ENCODE measurements at regions not wholly inside any gene's neighbourhood (a gene's known extent, or its start where the extent isn't known, plus 50 kb on each side); places are given as distances from the start of the nearest gene placed in this dataset.

DNA sequence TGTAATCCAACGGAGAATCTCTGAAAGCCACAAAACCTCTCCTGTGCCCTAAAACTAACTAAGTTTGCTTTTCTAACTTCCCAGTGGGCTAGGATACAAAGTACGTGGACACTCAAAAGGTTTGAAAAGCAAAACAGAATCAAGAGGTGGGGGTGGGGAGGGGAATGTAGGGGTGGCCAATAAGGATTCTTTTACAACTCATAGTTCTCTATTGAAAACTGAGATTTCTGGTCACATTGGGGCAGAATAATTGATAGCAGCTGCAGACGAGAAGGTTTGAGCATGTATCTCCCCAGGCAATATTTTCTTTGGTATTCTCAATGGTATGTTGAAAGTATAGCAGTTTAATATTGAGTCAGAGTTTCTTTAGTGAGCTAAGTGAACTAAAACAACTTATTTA, 376.7 kb upstream of the CITED2 start:
- no peak for DNase-seq
- Histone ChIP-seq H3K36me3 (replicated peaks in 1 of 2) (no peaks in the 10 kb centered on the region), H3K27me3 (no peaks in the 10 kb centered on the region), H3K4me3 (no peak overlapping the region), H3K9me3 (replicated peaks in 1 of 3) (no peaks in the 10 kb centered on the region), H3K4me1 (replicated peaks in 1 of 2) (peaks cover 30 to 39% of the 10 kb centered on the region in 2 donors), H3K27ac (no peak overlapping the region)
- intact Hi-C loops (cut with DNase I): no loop called here
- 83 to 95% (median 90%) methylated on average over 3 of the region's 3 CpGs for WGBS, 4 donors
- TF ChIP-seq POLR2A (IDR thresholded peaks at IDR 0.05): no peak
- TF ChIP-seq, protein P1, sequence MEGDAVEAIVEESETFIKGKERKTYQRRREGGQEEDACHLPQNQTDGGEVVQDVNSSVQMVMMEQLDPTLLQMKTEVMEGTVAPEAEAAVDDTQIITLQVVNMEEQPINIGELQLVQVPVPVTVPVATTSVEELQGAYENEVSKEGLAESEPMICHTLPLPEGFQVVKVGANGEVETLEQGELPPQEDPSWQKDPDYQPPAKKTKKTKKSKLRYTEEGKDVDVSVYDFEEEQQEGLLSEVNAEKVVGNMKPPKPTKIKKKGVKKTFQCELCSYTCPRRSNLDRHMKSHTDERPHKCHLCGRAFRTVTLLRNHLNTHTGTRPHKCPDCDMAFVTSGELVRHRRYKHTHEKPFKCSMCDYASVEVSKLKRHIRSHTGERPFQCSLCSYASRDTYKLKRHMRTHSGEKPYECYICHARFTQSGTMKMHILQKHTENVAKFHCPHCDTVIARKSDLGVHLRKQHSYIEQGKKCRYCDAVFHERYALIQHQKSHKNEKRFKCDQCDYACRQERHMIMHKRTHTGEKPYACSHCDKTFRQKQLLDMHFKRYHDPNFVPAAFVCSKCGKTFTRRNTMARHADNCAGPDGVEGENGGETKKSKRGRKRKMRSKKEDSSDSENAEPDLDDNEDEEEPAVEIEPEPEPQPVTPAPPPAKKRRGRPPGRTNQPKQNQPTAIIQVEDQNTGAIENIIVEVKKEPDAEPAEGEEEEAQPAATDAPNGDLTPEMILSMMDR (IDR thresholded peaks at IDR 0.05): no peak

DNA sequence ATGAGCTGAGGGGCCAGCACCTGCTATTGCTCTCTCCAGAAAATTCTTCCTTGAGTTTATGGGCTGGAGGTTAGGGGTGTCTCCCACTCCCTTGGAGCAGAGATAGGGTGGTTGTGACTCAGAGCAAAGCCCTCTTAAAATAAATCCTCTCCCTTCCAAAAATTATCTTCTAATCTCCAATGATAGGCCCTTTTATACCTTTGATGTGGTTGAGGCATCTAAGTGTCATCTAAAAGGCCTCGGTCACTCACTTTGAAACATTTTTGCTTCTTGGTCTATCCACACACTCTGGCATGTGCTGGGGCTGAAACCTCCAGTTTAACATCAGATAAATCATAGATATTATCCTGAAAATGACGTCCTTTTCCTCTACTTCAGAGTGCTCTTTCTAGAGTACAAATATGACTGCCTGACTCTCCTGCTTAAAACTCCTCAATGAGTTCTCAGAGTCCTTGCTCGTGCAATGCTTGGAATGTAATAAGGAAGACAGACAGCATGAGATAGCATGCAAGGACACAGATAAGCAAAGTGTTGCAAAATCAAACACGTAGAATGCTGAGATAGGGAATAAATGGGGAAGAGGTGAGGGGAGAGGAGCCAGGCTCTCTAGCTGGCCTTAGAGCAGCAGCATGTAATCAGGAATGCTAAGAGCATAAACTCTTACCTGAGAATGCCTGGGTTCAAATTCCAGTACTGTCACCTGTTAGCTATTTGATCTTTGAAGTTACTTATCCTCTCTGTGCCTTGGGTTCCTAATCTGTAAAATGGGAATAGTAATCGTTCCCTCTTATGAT, 374.1 kb upstream of the CITED2 start:
- H3K4me1 ChIP-seq (replicated peaks in 1 of 2): peaks cover 27 to 36% of the 10 kb centered on the region in 2 donors
- H3K27ac ChIP-seq: peak overlapping the region; percentile 31 to 85 (median 38)
- no peaks in the 10 kb centered on the region for H3K27me3 ChIP-seq
- intact Hi-C loops (cut with DNase I): loop anchor here in 1 of 2 donors (10.0 kb wide), 1 partner anchor 374 kb away; the partner anchor contains the start of gene CITED2
- H3K9me3 ChIP-seq (replicated peaks in 1 of 3): no peaks in the 10 kb centered on the region
- 26 to 38% (median 30%) methylated on average over 5 of the region's 5 CpGs for WGBS, 4 donors
- H3K36me3 ChIP-seq (replicated peaks in 1 of 2): no peaks in the 10 kb centered on the region
- peak in 1 of 2 donors; percentile 66 for TF ChIP-seq POLR2A (IDR thresholded peaks at IDR 0.05)
- TF ChIP-seq, protein P1 (IDR thresholded peaks at IDR 0.05): no peak
- peak; percentile 29 to 70 (median 50) for DNase-seq
- H3K4me3 ChIP-seq: no peak overlapping the region

DNA sequence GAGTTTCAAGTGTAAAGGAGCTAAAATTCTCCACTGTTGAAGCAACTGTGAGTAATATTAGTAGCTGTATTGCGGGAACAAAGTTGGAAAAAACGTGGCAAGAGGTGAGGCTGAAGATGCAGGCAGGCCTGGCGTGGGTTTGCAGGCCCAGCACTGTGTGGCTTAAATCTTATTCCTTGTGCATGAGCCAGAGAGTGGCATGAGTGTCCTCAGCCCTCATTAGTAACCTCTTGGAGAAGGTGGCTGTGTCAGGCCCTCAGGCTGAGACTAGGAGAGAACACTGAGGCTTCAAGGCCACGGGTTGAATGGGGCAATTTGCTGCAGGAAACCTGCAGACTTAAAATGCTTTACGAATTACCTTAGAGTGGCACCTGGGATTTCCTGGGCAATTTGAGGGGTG, 372.7 kb upstream of the CITED2 start:
- no peak for DNase-seq
- Histone ChIP-seq H3K27ac (peak overlapping the region in 1 of 5 donors; percentile 85), H3K4me3 (no peak overlapping the region), H3K9me3 (replicated peaks in 1 of 3) (no peaks in the 10 kb centered on the region), H3K36me3 (replicated peaks in 1 of 2) (no peaks in the 10 kb centered on the region), H3K27me3 (no peaks in the 10 kb centered on the region), H3K4me1 (replicated peaks in 1 of 2) (peaks cover 27 to 41% of the 10 kb centered on the region in 2 donors)
- no peak for TF ChIP-seq POLR2A (IDR thresholded peaks at IDR 0.05)
- TF ChIP-seq, protein P1 (IDR thresholded peaks at IDR 0.05): no peak
- intact Hi-C loops (cut with DNase I): loop anchor here in 1 of 2 donors (10.0 kb wide), 1 partner anchor 372 kb away; the partner anchor contains the start of gene CITED2
- WGBS, 4 donors: 90 to 98% (median 94%) methylated on average over 4 to 5 of the region's 5 CpGs

DNA sequence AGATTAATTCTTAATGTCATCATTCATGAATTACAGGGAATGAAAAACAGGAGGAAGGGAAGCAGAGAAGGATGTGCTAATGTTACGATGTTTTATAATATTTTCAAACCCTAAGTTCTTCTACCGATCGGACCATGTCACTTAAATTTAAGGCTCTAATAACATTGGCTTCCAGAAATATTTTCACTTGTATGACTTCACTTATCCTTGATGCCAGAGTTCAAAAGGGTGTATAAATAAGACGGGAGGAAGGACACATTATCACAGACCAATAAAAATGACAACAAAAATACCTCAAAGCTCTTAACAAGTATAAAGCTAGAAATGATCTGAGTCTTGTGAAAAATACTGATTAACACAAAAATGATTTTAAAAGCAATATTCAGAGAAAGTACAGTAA, 370.4 kb upstream of the CITED2 start:
- DNase-seq: no peak
- Histone ChIP-seq H3K9me3 (replicated peaks in 1 of 3) (no peaks in the 10 kb centered on the region), H3K27me3 (no peaks in the 10 kb centered on the region), H3K27ac (peak overlapping the region in 1 of 5 donors; percentile 41), H3K4me1 (replicated peaks in 1 of 2) (peaks cover 27 to 41% of the 10 kb centered on the region in 2 donors), H3K4me3 (peak overlapping the region in 1 of 4 donors; percentile 6), H3K36me3 (replicated peaks in 1 of 2) (no peaks in the 10 kb centered on the region)
- no peak for TF ChIP-seq POLR2A (IDR thresholded peaks at IDR 0.05)
- TF ChIP-seq, protein P1 (IDR thresholded peaks at IDR 0.05): no peak
- 16 to 30% (median 26%) methylated on average over 4 of the region's 4 CpGs for WGBS, 4 donors
- intact Hi-C loops (cut with DNase I): loop anchor here in 1 of 2 donors (10.0 kb wide), 1 partner anchor 370 kb away; the partner anchor contains the start of gene CITED2
